SH-SY5Y (cell line): ENCODE measurements at regions not wholly inside any gene's neighbourhood (a gene's known extent, or its start where the extent isn't known, plus 50 kb on each side); places are given as distances from the start of the nearest gene placed in this dataset.

Experiments
- GATA2 ChIP-seq: IDR thresholded peaks from 2 replicates; pipeline ENCODE4 v1.6.1; 2011; ENCODE audit warnings: mild to moderate bottlenecking, low read depth, low read length
- GATA3 ChIP-seq: IDR thresholded peaks from 2 replicates; pipeline ENCODE4 v1.6.1; 2011; ENCODE audit warnings: low read depth, mild to moderate bottlenecking, low read length, moderate library complexity

DNA sequence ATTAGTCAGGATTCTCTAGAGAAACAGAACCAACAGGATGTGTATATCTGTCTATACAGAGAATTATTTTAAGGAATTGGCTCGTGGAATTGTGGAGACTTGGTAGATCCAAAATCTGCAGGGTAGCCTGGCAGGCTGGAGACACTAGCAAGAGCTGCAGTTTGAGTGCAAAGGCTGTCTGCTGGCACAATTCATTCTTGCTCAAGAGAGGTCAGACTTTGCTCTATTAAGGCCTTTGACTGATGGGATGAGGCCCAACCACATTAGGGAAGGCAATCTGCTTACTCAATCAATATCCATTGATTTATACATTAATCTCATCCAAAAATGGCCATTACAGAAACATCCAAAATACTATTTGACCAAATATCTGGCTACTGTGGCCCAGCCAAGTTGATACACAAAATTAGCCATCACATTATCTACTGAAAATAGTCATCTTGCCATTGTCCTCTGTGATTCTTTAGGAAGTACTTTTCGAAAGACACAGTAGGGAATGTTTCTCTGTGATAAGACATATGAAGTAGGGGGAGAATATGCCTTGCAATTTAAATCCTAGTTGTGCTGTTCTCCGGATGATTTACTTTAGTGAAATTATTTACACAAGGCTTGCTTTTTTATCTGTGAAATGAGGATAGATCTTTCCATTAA lies 873.8 kb downstream of the ROBO2 start:
- TF ChIP-seq GATA2 (no peak), GATA3 (no peak)

DNA sequence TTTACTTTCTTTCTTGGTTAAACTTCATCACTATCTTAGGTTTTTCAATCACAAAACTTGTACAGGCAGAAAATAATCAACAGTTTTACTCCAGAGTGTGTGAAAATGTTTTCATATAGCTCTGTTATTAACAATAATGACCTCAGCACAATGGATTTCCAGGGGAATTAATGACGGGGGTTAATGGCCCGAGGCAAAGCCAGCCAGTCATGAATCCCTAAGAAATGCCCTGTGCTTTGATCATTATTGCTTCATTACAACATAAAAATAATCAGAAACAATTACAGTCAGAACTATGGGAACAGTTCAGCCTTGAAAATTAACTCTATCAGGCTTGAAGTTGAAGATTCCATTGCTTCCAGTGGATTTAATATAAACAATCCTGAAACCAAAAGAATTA lies 875.4 kb downstream of the ROBO2 start:
- no peak for TF ChIP-seq GATA2
- no peak for TF ChIP-seq GATA3

DNA sequence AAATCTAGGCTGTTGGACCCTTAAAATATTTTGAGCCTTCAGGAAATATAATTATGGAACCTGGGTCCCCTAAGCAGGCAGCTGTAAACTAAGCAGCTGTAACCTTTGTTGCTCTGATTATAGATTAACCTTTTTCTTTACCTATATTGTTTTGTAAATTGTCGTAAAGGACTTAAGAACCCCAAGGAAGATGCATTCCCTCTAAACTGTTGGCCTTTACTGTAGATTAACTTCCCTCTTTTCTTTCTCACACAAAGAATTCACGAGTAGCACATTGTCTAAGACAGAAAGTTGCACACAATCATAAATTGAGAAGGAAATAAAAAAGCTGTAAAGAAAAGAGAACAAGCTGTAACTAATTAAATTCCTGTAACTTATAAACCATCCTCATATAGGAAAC lies 877.3 kb downstream of the ROBO2 start:
- TF ChIP-seq GATA3 (no peak), GATA2 (no peak)

DNA sequence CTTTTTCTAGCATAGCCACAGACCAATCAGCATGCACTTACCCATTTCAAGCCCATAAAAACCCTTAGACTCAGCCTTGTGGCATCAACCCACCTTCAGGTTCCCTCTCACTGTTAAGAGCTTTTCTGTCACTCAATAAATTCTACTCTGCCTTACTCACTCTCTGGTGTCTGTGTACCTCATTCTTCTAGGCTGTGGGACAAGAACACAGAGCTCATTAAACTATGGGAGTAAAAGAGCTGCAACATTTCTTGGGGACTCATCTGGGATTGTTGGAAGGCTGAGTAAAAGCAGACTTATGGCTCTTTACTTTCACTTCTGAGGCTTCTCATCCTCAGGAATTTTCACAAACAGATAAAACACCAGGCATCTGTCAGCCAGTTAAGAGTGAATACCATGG lies 879.3 kb downstream of the ROBO2 start:
- TF ChIP-seq GATA3 (no peak), GATA2 (no peak)

DNA sequence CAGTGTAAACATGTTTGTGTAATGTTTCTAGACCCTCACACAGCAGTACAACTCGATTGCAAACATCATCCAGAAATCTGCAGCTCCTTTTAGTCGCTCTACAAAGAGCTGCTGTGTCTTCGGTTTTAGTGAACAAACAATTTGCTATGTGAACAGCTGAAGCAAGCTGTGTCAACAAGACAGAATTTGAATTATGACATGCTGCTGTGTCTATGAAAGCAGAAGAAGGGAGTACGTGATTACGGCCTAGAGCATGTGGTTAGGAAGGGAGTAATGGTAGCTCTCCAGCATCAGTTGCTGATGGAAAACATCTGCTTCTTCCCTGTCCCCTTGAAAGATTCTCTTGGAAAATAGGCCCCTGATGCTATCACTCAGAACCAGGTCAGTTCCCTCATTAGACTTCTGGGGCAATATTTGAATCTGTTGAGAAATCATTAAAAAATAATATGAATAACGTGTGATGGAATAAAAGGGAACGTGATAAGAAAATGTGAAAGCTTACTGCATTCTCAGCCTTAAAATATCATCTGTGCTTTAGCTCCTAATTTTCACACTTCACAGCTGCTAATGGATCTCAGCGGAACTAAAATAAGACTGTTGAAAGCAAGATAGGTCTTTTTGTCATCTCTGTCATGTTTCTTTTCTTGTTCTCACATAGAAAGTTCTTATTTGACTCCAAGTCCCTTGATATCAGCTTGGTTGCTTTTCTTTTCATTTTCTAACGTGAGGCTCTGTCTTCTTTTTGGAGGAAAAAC lies 891.5 kb downstream of the ROBO2 start:
- TF ChIP-seq GATA2 (no peak), GATA3 (no peak)

DNA sequence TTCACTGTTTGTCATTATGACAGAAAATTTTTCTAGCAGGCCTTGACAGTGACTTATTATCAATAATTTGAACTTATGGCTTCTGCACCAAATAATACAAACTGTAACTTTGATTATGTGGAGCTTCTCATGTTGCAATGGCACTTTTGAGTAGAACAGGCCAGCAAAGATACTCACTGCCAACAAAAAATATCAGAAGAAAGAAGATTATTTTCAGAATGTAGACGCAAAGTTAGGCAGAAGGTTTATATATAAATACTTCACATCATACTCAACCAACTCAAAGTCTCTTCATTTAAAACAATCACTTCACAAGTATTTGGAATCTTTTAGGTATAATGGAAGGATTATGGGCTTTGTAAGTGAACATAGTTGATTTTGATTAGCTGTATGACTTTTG lies 893.0 kb downstream of the ROBO2 start:
- no peak for TF ChIP-seq GATA3
- TF ChIP-seq GATA2: no peak

DNA sequence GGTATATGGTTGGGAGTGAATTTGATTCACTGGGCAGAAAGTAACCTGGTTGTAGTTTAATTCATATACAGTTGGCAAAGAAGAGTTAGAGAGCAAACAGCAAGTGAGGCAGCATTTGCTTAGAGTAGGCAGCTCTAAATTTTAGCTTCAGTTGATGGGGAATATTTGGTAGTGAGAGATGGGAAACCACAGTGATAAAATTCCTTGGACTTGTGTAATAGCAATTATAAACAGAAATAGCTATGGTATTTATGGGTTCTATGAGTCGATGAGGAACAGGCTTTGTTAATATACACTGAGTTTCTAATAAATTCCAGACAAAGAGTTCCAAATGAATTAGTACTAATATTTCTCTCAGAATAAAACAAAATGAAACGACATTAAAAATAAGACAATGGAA lies 894.0 kb downstream of the ROBO2 start:
- TF ChIP-seq GATA3 (no peak), GATA2 (no peak)

DNA sequence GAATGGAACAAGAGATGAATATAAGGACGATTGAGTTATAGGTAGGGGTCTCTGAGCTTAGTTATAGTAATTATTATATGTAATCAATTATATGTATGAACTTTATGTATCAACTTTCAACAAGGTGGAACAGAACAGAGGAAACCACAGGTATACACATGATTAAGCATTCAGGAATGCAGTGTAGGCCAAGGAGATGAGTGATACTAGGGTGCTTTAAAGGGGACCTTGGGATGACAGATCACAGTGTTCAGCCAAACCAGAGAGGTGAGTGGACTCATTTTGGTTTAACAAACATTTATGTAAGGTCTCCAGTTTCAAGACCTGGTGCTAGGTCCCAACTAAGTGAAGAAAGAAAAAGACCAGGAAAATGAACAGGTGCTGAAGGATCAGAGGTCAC lies 895.5 kb downstream of the ROBO2 start:
- TF ChIP-seq GATA3: no peak
- no peak for TF ChIP-seq GATA2

DNA sequence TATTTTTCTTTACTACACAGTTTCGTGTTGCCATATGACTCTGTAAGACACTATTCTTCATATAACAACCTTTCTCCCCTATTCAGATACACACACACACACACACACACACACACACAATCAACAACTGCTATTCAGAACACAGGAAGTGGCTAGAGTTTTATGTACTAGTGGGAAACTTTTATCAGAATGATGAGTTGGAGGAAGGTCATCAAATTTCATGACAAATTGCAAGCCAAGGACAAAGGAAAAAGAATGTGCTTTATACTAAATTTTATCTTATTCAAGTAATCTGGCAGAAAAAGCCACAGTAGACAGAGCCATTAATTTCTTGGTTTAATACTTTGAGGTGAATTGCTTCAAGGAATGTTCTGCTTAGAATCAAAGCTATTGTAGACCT lies 899.8 kb downstream of the ROBO2 start:
- TF ChIP-seq GATA3 (no peak), GATA2 (no peak)

DNA sequence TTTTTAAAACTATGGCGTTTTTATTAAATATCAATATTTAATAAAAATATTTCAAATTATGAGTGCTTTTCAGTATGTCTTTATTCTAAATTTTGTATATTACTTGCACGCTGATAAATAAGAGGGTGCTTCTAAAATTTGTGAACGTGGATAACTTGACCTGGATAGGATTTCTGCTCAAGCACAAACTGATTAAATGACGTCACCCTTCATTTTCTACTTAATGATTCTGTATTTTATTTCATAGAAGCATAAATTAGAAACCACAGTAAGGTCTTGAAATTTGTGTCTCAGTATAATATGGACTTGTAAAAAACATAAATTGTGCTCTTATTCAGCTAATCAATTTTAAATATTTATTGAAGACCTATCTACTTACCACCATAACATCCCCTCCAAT lies 903.7 kb downstream of the ROBO2 start:
- TF ChIP-seq GATA2 (no peak), GATA3 (no peak)

DNA sequence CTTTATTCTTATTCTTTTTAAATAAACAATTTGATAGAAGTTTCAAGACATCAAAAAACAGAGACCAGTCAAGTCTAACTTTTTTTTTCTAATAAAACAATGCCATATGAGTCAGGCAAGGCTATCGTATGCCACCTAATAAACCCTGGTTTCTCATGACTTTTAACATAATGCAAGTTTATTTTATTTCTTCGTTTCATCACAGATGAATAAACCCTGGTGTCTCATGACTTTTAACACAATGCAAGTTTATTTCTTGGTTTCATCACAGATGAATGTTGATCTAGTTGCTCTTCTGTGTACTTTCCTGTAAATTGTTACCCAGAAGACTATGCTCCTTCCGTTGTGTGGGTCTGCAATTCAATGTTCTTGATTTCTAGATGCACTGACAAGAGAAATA lies 905.4 kb downstream of the ROBO2 start:
- no peak for TF ChIP-seq GATA2
- TF ChIP-seq GATA3: no peak

DNA sequence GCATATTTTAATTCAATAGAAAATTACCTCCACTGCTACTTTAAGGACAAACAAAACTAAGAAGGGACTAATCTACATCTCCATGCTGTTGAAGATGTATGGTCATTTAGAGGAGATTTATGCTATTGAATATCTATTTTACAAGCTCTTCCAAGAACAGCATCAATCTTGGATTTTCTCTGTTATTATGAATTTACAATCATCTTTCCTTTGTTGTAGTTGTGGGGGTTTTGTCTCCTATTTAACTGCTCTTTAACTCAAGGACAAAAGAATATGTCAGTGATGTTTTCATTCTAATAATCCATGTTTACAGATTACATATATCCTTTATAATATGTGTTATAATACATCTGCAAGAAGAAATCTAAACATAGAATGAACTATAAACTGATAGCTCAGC lies 907.8 kb downstream of the ROBO2 start:
- no peak for TF ChIP-seq GATA2
- TF ChIP-seq GATA3: no peak

DNA sequence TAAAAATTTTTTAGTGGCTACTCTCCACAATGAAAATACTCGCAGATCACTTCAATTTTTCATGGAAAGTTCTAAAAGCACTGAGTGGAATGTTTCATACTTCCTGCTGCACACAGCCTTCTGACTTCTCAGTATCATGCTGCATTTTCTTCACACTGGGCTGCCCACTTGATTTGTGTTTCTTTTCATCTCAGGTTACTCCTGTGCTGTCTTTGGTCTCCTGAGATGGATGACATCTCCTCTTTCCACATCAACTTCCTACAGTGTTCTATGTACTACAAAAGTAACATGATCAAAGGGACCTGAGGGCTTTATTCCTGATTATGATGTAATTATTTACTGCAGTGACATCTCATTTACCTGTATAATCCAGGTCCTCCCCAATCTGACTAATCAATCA lies 927.7 kb downstream of the ROBO2 start:
- TF ChIP-seq GATA3 (no peak), GATA2 (no peak)

DNA sequence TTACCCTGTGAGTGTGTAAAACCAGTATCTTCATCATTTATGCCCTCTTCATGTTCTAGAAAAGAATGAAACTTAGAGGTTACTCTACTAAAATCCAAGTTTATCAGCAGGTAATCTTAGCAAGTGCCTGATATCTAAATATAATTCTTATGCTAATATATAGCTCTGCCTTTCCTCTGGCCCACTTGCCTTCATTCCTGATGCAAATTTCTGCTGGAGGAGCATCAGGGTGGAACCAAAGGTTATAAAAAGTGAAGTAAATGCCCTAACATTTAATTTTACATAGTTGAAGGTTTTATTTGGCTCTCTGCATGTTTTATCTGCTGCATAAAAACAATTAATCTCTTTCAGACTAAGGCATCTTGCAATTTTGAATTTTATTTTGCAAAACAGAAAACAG lies 936.2 kb downstream of the ROBO2 start:
- TF ChIP-seq GATA2: no peak
- TF ChIP-seq GATA3: no peak

DNA sequence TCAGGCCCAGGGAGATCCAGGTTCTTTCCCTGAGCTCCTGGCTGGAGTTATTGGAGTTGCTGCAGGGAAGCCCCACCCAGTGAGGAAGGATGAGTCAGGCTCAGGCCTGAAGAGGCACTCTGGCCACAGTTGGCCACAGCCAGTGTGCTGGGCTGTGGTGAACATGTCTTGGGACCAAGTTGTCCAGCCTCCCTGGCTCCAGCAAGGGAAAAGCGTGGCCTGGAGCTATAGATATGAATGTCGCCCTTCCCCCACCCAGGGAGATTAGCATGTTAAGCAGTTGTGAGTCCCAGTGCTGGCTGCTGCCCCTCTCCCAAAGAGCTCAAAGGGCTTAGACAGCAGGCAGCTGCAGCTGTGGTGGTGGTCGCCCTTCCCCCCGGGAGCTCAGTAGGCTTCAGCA lies 963.2 kb downstream of the ROBO2 start:
- TF ChIP-seq GATA3 (no peak), GATA2 (no peak)
